Mucosa of gallbladder (tissue), 1 donor: ENCODE measurements at regions not wholly inside any gene's neighbourhood (a gene's known extent, or its start where the extent isn't known, plus 50 kb on each side); places are given as distances from the start of the nearest gene placed in this dataset.

Source experiments
- DNase-seq: peaks from one replicate; pipeline ENCODE4 v3.0.0-alpha.2; 2020; ENCODE audit warnings: low spot score
- donor health status: DM: no; HTN: no; CAD: no.

DNA sequence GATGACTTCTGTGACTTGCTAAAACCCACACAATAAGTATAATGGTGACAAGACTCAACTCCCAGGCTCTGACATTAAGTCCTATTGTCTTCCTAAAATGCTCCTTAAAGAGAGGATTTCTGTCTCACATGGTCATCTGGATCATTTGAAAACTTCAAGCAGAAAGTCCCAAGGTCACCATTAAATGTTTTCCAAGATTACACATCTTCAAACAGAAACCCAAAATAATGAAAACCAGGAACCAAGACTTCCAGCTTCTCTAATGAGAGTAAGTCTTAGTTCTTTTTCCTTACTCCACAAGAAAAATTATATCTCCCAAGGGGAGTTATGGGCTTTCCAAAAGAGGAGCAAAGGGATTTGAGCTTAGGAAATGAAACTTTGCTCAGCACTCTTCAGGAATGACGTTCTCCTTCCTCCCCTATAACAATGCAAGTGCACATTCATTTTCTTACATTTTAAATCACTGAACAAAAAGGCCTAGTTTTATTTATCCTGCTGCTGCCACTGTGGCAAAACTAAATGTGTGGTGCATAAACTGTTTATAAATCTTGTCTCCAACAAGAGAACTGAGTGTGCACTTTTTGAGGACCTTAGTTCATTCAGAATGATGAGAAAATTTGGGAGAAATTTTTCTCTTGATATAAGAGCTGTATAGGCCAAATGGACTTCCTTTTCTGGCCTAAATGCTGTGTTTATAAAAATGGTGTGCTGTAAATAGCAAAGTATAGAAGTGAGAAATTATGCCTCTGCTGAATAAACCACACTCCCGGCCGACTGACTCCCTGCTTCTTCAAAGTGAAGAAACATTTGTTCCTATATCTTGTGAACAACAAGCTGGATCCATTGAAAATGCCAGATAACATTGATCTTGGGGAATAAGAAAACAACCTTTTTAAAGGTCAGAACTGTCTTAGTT lies 148.4 kb upstream of the PLEKHG7 start:
- DNase-seq = no peak

DNA sequence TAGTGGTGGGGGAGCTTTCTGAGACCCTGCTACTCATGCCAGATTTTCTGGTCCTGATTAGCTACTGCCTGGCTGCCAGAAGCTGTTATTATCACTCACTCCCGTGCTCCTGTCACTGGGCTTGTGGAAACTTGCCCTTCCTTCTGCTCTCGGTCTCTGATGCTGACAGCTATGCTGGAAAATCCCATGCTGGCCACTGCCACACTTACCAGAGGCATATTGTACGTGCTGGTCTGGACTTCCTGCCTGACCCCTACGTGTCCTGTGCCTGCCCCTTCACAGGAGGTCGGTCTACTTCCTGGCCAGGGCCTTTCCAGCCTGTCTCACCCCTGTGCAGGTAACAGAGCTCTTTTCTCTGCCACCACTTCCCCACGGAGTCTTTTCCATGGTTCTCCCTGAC lies 149.4 kb upstream of the PLEKHG7 start:
- DNase-seq = peak; percentile 57

DNA sequence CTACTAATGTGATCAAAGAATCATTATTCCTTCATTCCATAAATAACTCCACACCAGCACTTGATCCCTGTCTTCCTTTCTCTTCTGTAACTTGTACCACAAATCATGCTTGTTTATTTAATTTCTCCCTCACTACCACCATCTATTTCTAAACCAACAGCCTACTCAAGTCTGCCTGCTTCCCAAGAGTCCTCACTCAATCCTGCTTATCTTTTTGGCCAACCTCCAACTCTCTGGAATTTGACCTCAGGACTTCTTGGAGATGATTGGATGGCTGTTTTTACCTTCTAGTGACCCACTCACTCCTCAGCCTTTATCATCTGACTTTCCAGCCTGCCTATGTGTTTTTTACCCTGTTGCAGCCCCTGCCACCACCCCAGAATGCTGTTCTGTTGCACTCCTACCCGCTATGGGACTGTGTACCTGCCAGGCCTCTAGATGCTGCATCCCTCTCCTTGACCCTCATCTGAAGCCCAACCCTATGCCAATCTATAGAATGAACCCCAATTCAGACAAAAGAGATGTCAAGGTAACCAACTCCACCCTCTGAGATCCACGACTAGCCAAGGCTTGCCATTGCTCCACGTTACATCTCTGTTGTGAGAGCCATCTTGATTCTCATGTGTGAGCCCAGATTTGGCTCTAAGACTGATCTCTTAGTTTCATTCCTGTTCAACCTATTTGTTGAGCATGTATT lies 150.2 kb upstream of the PLEKHG7 start:
- peak; percentile 77 for DNase-seq

DNA sequence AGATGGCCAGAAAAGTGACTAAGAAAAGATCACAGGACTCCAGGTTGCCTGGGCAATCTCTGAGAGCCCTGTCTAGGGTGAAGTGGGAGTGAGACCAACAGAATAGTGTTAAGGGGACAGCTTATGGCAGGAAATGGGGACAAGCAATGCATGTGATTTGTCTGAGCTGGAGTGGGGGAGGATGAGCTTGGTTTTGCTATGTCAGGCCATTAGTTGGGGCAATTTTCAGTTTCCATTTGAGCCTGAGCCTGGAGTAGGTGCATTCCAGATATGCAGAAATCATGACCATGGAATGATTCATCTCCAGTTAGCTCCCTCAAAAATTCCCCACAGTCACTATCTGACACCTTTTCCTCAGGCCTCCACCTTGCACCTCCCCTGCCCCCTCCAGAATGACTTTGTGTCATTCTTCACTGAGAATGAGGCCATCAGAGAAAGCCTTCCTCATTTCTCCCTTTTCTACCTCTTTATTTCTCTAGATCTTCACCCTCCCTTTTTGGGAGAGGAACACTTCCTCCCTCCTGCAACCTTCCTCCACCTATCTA lies 150.9 kb upstream of the PLEKHG7 start:
- no peak for DNase-seq

DNA sequence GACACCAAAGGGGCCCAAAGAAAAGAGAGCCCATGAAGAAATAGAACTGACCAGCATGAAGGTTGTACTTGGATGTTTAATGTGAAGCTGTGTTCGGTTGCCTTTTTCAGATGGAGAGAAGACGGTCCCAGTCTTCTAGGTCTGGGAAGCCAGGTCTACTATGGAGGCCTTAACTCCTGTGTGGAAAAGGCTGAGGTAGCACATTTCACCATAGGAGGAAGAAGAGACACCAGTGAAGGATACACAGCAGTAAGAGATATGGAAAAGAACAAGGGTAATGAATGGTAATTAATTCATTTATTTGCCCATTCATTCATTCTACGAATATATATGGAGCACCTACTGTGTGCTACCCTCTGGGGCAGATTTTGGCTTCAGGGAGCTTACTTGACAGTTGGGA lies 151.6 kb upstream of the PLEKHG7 start:
- no peak for DNase-seq

DNA sequence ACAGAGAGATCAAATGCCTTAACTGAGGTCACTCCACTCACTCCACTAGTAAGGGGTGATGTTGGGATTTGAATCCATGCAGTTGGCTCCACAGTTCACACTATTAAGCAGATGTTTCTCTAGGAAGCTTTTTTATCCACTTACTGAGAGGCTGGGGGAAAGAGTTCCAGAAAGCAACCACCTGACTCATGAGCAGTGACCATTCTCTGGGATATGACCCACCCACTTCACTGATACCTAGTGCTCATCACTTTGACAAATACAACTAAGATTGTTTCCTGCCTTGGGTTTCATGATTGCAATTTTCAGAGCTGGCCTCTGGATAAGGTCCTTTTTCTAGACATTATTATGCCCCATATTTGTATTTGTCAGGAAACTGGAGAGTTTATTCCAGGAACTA lies 152.1 kb upstream of the PLEKHG7 start:
- DNase-seq = no peak

DNA sequence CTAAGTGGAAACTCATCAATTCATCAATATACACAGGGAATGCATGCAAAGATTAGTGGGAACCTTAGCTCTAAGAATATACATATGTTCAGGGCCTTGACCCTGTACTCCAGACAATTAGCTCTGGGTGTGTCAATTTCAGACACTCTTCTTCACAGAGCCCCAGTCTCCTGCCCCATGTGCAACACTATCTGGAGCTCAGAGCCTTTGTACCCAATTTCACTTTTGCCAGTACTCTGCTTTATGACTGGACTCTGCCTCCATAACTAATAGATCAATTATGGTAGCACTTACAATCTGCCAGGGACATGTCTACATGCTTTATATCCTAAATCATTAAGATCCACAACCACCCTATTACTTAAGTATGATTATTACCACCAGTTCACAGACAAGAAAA lies 152.5 kb upstream of the PLEKHG7 start:
- no peak for DNase-seq

DNA sequence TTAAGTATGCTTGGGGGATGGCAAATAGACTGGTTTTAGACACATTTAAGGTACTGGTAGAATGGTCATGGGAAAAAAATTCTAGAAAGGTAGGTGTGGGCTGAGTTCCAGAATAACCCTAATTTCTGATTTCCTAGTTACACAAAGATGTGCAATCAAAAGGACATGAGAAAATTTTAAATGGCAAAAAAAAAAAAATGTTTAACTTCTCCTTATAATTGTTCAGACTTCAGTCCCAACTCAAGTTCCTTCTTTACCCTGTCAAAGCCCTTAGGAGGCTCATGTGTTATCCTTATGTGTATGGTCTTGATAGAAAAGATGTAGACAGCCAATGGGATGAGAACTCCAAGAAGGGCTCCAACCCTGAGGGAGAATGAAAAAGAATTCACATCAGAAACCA lies 153.3 kb upstream of the PLEKHG7 start:
- DNase-seq = no peak

DNA sequence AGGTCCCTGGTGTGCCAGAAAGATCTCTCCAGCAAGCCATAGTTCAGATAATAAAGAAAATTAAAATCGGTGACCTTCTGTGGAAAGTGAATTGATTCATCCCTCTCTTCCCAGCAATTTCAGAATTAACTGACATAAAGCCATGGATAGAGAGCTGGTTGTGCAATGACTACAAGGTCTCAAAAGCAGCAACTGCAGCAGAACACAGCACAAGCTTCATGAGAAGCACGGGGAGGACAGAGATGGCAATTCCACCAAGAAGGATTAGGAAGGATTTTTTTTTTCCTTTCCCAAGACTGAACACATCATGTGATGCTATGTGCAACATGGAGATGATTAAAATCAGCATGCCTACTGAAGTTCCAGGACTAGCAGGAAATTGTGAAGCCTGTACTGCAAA lies 154.9 kb upstream of the PLEKHG7 start:
- DNase-seq = no peak

DNA sequence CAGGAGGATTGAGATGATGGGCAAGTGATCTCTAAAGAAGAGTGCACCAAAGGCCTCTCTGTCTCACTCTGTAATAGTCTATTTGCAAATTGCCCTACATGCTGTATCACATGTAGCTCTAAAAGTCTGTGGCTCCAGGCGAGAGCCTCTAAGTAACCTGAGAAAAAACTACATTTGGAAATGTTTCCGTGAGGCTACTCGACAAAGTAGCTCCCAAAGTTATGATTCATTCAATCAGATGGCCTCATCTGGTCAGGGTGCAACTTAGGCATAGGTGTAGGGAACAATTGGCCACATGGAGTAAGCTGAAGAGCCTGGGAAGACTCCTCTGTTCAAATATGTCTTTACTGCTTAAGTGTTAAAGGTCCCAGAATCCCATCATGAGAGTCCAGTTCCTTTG lies 155.4 kb upstream of the PLEKHG7 start:
- DNase-seq = no peak

DNA sequence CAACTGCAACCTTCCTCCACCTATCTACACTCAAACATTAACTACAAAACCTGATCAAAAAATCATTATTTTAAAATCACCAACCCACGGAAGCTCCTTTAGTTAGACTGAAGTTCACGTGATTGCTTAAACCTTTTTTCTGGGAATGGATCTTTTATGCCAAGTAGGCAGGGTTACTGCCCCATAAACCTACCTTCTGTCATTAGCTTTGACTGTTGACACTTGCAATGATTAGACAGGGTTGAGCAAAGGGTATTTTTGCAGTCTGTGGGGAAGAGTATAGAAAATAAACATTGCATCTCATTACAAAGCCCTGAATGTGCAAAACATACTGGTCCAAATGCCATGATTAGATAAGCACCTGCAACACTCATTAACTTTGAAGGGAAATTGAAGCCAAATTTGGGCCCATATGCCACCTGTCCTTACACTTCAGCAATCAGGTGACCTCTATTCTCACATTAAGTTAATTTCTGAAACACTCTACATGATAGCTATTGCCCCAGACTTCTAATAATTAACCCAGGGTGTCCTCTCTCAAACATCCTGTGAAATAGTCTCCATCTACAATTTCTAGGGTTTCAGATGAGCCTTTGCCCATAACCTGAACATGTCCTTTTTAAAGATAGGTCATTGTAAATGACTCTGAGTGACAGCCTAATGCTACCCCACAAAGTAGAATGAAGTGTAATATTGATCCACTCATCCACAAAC lies 156.0 kb upstream of the PLEKHG7 start:
- peak; percentile 60 for DNase-seq

DNA sequence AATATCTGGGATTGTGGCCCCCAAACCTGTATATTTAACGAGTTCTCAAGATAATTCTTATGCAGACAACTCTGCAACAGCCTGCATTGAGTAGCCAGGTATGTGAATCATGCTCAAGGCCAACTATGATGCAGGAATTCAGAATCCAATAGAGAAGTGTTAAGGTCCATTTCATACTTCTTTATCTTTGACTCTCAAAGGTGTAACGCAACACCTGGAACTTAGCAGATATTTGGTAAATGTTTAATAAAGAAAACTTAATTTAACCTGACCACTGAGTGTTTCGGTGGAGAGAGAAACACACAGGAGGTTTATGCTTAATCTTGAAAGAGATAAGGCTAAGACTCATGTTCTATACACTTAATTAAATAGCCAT lies 156.5 kb upstream of the PLEKHG7 start:
- peak; percentile 43 for DNase-seq

DNA sequence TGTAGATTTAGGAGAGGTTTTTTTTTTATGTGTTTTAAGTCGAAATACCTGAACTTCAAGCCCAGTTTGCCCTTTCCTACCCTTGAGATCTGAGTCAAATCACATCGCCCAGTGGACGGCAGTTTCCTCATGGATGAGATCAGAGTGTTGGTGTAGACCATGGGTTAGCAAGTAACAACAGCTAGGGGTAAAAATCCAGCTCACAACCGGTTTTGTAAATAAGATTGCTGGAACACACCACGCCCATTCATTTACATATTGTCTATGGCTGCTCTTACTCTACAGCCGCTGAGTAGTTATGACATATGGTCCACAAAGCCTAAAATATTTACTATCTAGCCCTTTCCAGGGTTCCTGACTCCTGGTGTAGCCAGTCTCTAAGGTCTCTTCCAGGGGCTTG lies 158.5 kb upstream of the PLEKHG7 start:
- DNase-seq = no peak

DNA sequence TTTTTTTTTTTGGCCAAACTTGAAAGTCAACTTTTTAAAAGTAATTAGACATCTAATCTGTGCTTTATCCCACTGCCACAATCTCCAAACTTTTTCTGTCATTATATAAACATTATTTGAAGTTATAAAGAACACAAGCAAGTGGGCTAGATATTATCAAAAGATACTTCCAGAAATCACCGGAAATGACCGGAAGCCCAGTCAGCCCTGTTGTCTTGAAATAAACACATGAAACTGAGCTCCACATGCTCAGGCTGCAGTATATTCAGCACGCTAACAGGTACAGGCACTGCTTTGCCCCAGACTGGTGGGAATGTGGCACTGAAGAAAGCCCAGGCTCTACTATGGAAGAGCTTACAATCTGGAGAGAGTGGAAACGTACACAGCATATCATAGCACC lies 158.9 kb upstream of the PLEKHG7 start:
- DNase-seq = no peak

DNA sequence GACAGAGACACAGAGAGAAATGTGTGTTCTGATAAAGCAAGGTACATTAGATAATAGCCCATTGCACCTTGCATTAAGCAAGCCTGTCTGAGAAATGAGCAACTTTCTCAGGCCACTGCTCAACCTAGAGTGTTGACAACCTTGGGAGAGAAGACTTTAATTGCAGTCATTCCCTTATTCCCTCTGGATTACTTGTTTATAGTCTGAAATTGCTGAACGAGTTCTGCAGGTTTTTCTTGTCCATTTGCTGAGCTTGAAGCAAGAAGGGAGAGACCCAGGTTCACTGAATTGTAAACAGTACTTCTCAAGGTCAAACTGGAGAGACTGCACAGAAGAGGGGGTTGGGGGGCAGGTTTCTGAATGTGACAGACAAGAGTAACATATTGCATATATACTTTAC lies 159.4 kb upstream of the PLEKHG7 start:
- peak; percentile 70 for DNase-seq

DNA sequence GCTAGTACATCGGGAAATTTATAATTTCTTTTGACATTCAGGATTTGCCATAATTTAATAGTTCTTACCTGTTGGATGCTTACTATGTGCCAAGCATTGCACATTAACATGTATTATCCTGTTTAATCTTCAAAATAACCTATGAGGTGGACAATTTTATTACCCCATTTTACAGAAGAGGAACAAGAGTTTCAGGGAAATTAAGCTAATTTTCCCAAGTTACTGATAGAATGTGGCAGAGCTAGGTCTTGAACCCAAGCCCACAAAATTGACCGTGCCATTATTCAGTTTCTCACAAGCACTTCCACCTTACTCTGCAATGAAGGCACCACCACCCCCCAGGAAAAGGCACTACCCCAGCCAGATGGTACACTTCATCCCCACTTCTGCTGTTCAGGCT lies 161.1 kb upstream of the PLEKHG7 start:
- DNase-seq = no peak

DNA sequence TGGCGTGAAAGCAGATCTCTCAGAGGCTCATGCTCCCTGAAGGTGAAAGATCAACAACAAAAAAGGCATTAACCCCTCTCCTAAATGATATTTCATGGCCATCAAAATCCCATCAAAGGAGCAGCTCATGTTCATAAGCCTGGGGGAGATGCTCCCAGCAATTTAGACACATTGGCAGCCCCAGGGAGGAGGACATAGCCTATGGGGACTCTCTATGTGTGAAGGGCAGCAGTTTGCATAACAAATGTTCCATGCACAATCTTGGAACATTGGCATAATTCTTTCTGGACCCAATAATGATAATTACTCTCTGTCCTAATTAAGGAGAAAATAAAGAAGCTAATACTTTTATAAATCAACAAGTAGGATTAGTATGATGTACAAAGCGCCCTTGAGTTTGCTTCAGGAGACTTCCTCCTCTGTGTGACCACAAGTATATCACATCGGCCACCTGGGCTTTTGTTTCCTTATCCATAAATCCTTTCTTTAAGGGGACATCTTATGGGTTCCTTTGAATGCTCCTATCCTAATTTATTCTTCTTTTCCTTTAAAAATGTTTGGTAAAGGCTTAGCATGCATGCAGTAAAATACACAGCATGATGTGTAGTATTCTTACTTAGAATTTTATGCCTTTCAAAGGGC lies 161.9 kb upstream of the PLEKHG7 start:
- no peak for DNase-seq

DNA sequence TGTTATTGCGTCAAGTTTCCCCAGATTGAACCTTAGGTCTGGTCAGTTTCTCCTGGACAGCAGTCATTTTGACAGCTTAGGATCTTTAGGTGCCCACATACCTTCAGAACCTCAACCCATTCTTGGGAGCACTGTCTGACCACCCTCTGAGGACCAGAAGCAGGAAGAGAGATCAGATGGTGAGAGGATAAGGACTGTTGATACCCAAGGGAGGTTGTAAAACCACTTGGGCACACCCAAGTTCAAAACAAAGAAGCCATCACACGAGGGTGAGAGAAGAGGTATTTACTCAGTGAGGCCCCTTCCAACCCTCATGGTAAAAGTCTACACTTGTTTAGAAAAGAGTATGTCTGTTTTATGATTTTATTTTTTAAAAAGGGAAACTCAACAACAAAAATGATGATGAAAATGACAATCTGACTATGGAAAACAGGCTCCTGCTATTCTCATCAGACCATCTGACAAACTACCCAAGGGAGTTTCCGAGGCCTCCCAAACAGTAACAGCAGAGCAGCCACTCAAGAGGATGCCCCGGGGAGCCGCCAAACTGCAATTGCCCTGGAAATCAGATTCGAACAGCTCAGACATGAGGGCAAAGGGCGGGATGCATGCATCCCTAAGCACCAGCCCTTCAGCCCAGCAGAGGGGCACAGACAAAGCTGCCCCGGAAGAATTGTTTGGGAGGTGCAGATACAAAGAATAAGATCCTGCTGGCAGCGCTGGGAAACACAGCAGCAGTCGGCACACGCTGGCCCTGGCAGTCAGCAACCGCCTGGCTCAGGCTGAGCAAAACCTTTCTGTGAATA lies 162.6 kb upstream of the PLEKHG7 start:
- no peak for DNase-seq

DNA sequence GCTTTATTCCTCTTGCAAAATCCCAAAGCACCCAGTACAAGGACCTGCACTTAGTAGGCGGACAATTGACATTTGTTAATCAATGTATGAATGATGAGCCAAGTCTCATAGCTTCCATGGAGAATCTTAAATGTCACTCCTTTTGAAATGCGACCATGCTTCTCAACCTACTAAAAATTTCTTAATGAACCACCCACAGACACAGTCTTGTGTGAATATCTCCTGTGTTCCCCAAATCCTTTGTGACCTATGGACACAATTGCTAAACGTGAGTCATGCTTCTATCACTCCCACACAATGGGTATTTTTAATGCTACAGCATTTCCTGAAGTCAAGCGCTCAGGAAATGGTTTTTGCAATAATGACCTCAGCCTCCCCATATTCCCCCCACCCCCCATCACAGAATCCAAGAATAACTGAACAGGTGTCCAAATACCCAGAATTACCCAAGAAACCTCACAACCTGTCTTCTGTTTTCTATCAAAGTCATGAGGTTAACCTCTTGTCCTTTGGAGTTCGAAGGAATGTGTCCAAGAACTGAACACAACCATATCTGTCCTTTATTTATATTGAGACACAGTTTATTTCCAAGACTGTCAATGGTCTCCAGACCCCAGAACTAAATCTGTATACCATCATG lies 163.6 kb upstream of the PLEKHG7 start:
- DNase-seq = peak; percentile 33

DNA sequence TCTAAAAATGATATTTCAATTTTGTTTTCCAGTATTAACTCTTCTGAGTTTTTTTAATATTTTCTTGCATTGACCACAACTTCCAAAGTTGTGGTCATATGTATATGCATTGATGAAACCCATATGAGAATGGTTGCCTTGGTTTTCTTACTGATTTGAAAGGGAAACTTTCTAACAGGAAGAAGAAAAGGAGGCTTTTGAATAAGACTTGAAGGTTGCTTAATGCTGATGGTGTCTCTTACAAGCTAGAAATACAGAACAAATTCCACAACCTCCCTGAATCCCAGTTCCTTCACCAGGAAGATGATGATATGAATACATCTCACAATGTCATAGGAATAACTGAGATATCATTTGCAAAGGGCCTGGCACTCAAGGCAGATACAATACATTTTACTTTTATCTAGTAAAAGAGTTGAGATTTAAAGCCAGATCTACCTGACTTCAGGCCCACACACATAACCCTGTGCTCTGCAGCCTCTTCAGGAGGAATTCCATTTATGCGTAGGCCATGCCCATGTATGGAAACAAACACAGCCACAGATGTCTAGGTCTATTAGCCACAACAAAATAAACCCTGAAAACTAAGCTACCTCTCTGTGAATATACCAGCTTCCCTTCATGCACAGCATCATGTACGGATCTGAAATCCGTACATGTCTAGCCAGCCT lies 165.4 kb upstream of the PLEKHG7 start:
- no peak for DNase-seq
